ENCODE measurements at regions not wholly inside any gene's neighbourhood (a gene's known extent, or its start where the extent isn't known, plus 50 kb on each side); places are given as distances from the start of the nearest gene placed in this dataset.

- no peak for TF ChIP-seq FOXK2 (IDR thresholded peaks at IDR 0.05)
- TF ChIP-seq FOXM1 (IDR thresholded peaks at IDR 0.05; ENCODE audit: borderline replicate concordance), result no peak
- TF ChIP-seq, protein P1, sequence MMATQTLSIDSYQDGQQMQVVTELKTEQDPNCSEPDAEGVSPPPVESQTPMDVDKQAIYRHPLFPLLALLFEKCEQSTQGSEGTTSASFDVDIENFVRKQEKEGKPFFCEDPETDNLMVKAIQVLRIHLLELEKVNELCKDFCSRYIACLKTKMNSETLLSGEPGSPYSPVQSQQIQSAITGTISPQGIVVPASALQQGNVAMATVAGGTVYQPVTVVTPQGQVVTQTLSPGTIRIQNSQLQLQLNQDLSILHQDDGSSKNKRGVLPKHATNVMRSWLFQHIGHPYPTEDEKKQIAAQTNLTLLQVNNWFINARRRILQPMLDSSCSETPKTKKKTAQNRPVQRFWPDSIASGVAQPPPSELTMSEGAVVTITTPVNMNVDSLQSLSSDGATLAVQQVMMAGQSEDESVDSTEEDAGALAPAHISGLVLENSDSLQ (IDR thresholded peaks at IDR 0.05), result no peak
- TF ChIP-seq FOXA1 (IDR thresholded peaks at IDR 0.05), result no peak
- TF ChIP-seq ARNT (IDR thresholded peaks at IDR 0.05), result no peak
- TF ChIP-seq SP1 (IDR thresholded peaks at IDR 0.05), result no peak
Measured at GRCh38 chr2:59578349-59578748, 975.1 kb downstream of the BCL11A start.

All from HEK293T (cell line).